B cell (primary cell): ENCODE measurements at regions not wholly inside any gene's neighbourhood (a gene's known extent, or its start where the extent isn't known, plus 50 kb on each side); places are given as distances from the start of the nearest gene placed in this dataset.

Experiments used
- ATAC-seq: fragments of 200-7000 bp; cut with Tn5 transposase; one replicate; pipeline ENCODE4 v1.10.0; 2021; ENCODE audit warnings: low read depth, mild to moderate bottlenecking, moderate number of reproducible peaks, moderate library complexity
- CTCF ChIA-PET: fragments of 350-600 bp; sonication (Branson Sonifier 250); formaldehyde crosslinking; loops from one replicate; lab custom pipeline; 2021; ENCODE audit warnings: antibody characterized with exemption, inconsistent platforms; lab: Charles Lee
- POLR2A ChIA-PET: fragments of 350-600 bp; sonication (Branson Sonifier 250); formaldehyde crosslinking; loops from one replicate; lab custom pipeline; 2021; ENCODE audit warnings: antibody characterized with exemption; lab: Charles Lee
- DNase-seq: peaks from one replicate; pipeline ENCODE4 v3.0.0; 2013
- H2AFZ ChIP-seq: 2 replicates; pipeline ENCODE4 v1.6.1; 2012; ENCODE audit warnings: mild to moderate bottlenecking, low read depth, low read length; ENCODE audit not compliant: insufficient read depth, poor library complexity, severe bottlenecking
- H3K27ac ChIP-seq, 2 donors: 1 replicate in 1 of 2; 2 replicates in 1 of 2; pipeline ENCODE4 v1.5.1; 2012 to 2013; ENCODE audit warnings: low read length in 2 of 2, mild to moderate bottlenecking in 2 of 2, moderate library complexity in 1 of 2
- H3K27me3 ChIP-seq, 4 experiments: fragments of 200-600 bp in 1 of 4; sonication (generic) in 1 of 4; replicated peaks in 1 of 4; 1 replicate in 2 of 4; 2 replicates in 2 of 4; pipeline versions ENCODE4 v1.6.1 to v1.7.0; 2013 to 2016; ENCODE audit warnings: low read length in 3 of 4, mild to moderate bottlenecking in 2 of 4, mixed read lengths in 1 of 4, moderate library complexity in 1 of 4; ENCODE audit not compliant: insufficient read depth in 4 of 4, control insufficient read depth in 3 of 4; ENCODE audit errors: control extremely low read depth in 1 of 4
- H3K36me3 ChIP-seq, 2 experiments: replicated peaks in 1 of 2; 1 replicate in 1 of 2; 2 replicates in 1 of 2; pipeline versions ENCODE4 v1.6.1 to v1.7.1; 2013; ENCODE audit warnings: low read length in 1 of 2; ENCODE audit not compliant: insufficient read depth in 2 of 2, control insufficient read depth in 1 of 2; ENCODE audit errors: control extremely low read depth in 1 of 2, extremely low read depth in 1 of 2
- H3K4me1 ChIP-seq, 2 donors: fragments of 200-600 bp in 1 of 2; sonication (generic) in 1 of 2; 1 replicate in 1 of 2; 2 replicates in 1 of 2; pipeline versions ENCODE4 v1.5.1 to v1.6.1; 2013 to 2017; ENCODE audit warnings: low read length in 2 of 2; ENCODE audit not compliant: control insufficient read depth in 2 of 2, insufficient read depth in 2 of 2
- H3K4me2 ChIP-seq: replicated peaks from 2 replicates; pipeline ENCODE3; 2012; ENCODE audit warnings: mild to moderate bottlenecking, low read depth, low read length; ENCODE audit not compliant: poor library complexity, severe bottlenecking
- H3K4me3 ChIP-seq, 5 experiments: fragments of 200-600 bp in 1 of 5; sonication (generic) in 1 of 5; 1 replicate in 3 of 5; 2 replicates in 2 of 5; pipeline versions ENCODE4 v1.5.1 to v1.7.0; 2011 to 2016; ENCODE audit warnings: low read length in 4 of 5, mild to moderate bottlenecking in 4 of 5, low read depth in 2 of 5, control low read depth in 1 of 5, moderate library complexity in 1 of 5; ENCODE audit not compliant: insufficient read depth in 1 of 5; ENCODE audit errors: control extremely low read depth in 1 of 5, extremely low read depth in 1 of 5
- H3K79me2 ChIP-seq: fragments of 200-600 bp; sonication (generic); one replicate; pipeline ENCODE4 v1.6.0; 2016; ENCODE audit warnings: low read length; ENCODE audit not compliant: control insufficient read depth, insufficient read depth
- H3K9ac ChIP-seq: fragments of 200-600 bp; sonication (generic); 2 replicates; pipeline ENCODE4 v1.6.1; 2017; ENCODE audit warnings: mild to moderate bottlenecking, low read length, moderate library complexity
- H3K9me3 ChIP-seq, 3 donors: one replicate each; pipeline versions ENCODE4 v1.6.1 to v1.7.1; 2013; ENCODE audit warnings: low read length in 2 of 3; ENCODE audit not compliant: control insufficient read depth in 2 of 3, insufficient read depth in 1 of 3; ENCODE audit errors: control extremely low read depth in 1 of 3
- H4K20me1 ChIP-seq: 2 replicates; pipeline ENCODE4 v1.6.0; 2012; ENCODE audit warnings: mild to moderate bottlenecking, low read length; ENCODE audit not compliant: insufficient read depth, control insufficient read depth, poor library complexity, severe bottlenecking
- H3K27ac Mint-ChIP-seq: one replicate; pipeline ENCODE4 v1.8.0; 2021; ENCODE audit warnings: mixed read lengths
- H3K27me3 Mint-ChIP-seq: one replicate; pipeline ENCODE4 v1.8.0; 2021; ENCODE audit warnings: mixed read lengths
- H3K4me1 Mint-ChIP-seq: one replicate; pipeline ENCODE4 v1.8.0; 2021; ENCODE audit warnings: mixed read lengths
- H3K4me3 Mint-ChIP-seq: one replicate; pipeline ENCODE4 v1.8.0; 2021; ENCODE audit warnings: mixed read lengths
- H3K9me3 Mint-ChIP-seq: one replicate; pipeline ENCODE4 v1.8.0; 2022; ENCODE audit warnings: mixed read lengths; ENCODE audit not compliant: insufficient read depth
- EZH2 ChIP-seq: IDR thresholded peaks from 2 replicates; pipeline ENCODE4 v1.6.1; 2012; ENCODE audit warnings: borderline replicate concordance, low read depth, mild to moderate bottlenecking, moderate library complexity, low read length; ENCODE audit not compliant: insufficient read depth, poor library complexity, severe bottlenecking
- WGBS: methylation state at CpG from one replicate; pipeline ENCODE4 v1.1.5; 2013; ENCODE audit warnings: missing lambda C conversion rate; ENCODE audit not compliant: insufficient coverage; 5-methylcytosine and 5-hydroxymethylcytosine counted together
- intact Hi-C: fragments of 100-400 bp; cut with micrococcal nuclease; formaldehyde crosslinking; loops from one replicate; pipeline ENCODE4 v1.10.0; 2022
- TF ChIP-seq, protein P1 (sequence below): fragments of 200-600 bp; IDR thresholded peaks from one replicate; pipeline ENCODE4 v1.8.0; 2022; ENCODE audit warnings: antibody characterized with exemption, mild to moderate bottlenecking

DNA sequence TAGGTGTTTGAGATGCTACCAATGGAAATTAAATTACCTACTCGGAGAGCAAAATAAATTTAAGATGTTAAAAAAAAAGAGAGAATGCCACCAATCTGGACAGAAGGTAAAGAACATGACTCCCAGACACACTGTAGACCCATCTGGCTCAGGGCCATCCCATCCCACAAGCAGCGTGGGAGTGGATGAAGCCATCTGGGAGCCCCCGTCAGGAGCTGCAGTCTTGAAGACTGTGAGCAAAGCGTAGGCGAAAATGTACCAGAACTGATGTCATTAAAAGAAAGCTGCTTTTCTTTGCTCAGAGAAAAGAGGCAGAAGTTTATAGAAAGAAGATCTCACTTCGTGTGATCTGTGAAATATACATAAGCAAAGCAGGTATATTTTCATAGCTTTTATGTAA is 815.7 kb downstream of the QKI start:
- WGBS, result 100% methylated on average over 4 of the region's 6 CpGs
- H3K27ac Mint-ChIP-seq, result no peak overlapping the region
- CTCF ChIA-PET, result no interaction called here

DNA sequence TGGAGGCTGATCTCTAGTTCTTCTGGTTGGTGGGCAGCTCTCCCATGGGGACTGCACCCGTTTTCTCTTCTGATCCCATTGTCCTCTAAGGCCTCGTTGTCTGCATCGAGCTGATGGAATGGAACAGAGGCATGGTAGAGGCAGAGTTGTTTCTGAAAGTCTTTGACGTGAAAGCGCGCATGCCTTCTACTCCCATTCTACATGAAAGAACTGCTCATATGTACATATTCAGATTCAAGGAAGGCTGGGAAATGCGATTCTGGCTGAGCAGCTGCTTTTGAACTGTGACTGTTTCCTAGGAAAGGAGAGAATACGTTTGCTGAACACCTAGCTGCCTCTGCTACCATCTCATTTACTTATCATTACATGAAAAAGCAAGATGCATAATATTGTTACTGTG is 815.2 kb downstream of the QKI start:
- no peak overlapping the region for H3K27ac ChIP-seq
- 79% methylated on average over 3 of the region's 8 CpGs for WGBS
- Mint-ChIP-seq H3K9me3 (peaks cover 5% of the 10 kb centered on the region), H3K27me3 (no peaks in the 10 kb centered on the region), H3K4me3 (no peak overlapping the region), H3K4me1 (no peaks in the 10 kb centered on the region), H3K27ac (no peak overlapping the region)
- H3K36me3 ChIP-seq, result no peaks in the 10 kb centered on the region
- DNase-seq (no peak), ATAC-seq (no peak)
- intact Hi-C loops, result no loop called here
- H3K9ac ChIP-seq, result no peak overlapping the region
- H3K27me3 ChIP-seq, result no peaks in the 10 kb centered on the region
- H3K4me1 ChIP-seq, result no peaks in the 10 kb centered on the region
- no peaks in the 10 kb centered on the region for H4K20me1 ChIP-seq
- POLR2A ChIA-PET, result no interaction called here
- CTCF ChIA-PET, result no interaction called here
- H2AFZ ChIP-seq, result no peak overlapping the region
- H3K79me2 ChIP-seq, result no peaks in the 10 kb centered on the region
- H3K4me2 ChIP-seq, result no peak overlapping the region
- no peak overlapping the region for H3K4me3 ChIP-seq
- TF ChIP-seq EZH2, result no peak
- TF ChIP-seq, protein P1, sequence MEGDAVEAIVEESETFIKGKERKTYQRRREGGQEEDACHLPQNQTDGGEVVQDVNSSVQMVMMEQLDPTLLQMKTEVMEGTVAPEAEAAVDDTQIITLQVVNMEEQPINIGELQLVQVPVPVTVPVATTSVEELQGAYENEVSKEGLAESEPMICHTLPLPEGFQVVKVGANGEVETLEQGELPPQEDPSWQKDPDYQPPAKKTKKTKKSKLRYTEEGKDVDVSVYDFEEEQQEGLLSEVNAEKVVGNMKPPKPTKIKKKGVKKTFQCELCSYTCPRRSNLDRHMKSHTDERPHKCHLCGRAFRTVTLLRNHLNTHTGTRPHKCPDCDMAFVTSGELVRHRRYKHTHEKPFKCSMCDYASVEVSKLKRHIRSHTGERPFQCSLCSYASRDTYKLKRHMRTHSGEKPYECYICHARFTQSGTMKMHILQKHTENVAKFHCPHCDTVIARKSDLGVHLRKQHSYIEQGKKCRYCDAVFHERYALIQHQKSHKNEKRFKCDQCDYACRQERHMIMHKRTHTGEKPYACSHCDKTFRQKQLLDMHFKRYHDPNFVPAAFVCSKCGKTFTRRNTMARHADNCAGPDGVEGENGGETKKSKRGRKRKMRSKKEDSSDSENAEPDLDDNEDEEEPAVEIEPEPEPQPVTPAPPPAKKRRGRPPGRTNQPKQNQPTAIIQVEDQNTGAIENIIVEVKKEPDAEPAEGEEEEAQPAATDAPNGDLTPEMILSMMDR, result no peak
- peaks cover 0 to 5% (median 0%) of the 10 kb centered on the region in 3 donors for H3K9me3 ChIP-seq

More for the DNA sequence above, 815.7 kb downstream of the QKI start:
- no peaks in the 10 kb centered on the region for H3K4me1 ChIP-seq
- no peak overlapping the region for H3K4me3 ChIP-seq
- H3K9ac ChIP-seq, result no peak overlapping the region
- H4K20me1 ChIP-seq, result no peaks in the 10 kb centered on the region
- H3K9me3 ChIP-seq, result peaks cover 0 to 5% (median 0%) of the 10 kb centered on the region in 3 donors
- peaks cover 5% of the 10 kb centered on the region for H3K9me3 Mint-ChIP-seq
- no peak overlapping the region for H2AFZ ChIP-seq
- no peaks in the 10 kb centered on the region for H3K27me3 ChIP-seq
- ATAC-seq, result no peak
- no peak overlapping the region for H3K27ac ChIP-seq
- H3K4me3 Mint-ChIP-seq, result no peak overlapping the region
- no peaks in the 10 kb centered on the region for H3K4me1 Mint-ChIP-seq
- POLR2A ChIA-PET, result no interaction called here
- no peak for DNase-seq
- H3K36me3 ChIP-seq, result no peaks in the 10 kb centered on the region
- no peak overlapping the region for H3K4me2 ChIP-seq
- no peaks in the 10 kb centered on the region for H3K27me3 Mint-ChIP-seq
- TF ChIP-seq, protein P1, result no peak
- no peak for TF ChIP-seq EZH2
- H3K79me2 ChIP-seq, result no peaks in the 10 kb centered on the region
- intact Hi-C loops, result no loop called here
